Kidney (tissue), 13 donors: ENCODE measurements at regions not wholly inside any gene's neighbourhood (a gene's known extent, or its start where the extent isn't known, plus 50 kb on each side); places are given as distances from the start of the nearest gene placed in this dataset.

ENCODE experiments used
- DNase-seq, 5 donors: peaks; one replicate each; pipeline ENCODE4 v3.0.0-alpha.2; 2013 to 2020
- FAIRE-seq: peaks from 2 replicates; lab custom pipeline; 2012; peaks lifted over from hg19 to GRCh38; lab: Jason Lieb, UNC
- H3K27ac ChIP-seq, 2 donors: one replicate each; pipeline ENCODE4 v1.7.0; 2013; ENCODE audit warnings: low read depth in 2 of 2, low read length in 2 of 2, inconsistent platforms in 1 of 2
- H3K27me3 ChIP-seq: one replicate; pipeline ENCODE4 v1.7.1; 2013; ENCODE audit warnings: low read length, inconsistent platforms; ENCODE audit not compliant: control insufficient read depth, insufficient read depth
- H3K36me3 ChIP-seq, 3 donors: one replicate each; pipeline versions ENCODE4 v1.7.0 to v1.7.1; 2013; ENCODE audit warnings: low read length in 3 of 3, control low read depth in 1 of 3, inconsistent platforms in 1 of 3; ENCODE audit not compliant: insufficient read depth in 3 of 3, control insufficient read depth in 2 of 3
- H3K4me1 ChIP-seq, 3 donors: one replicate each; pipeline versions ENCODE4 v1.7.0 to v1.7.1; 2013; ENCODE audit warnings: low read length in 3 of 3, inconsistent platforms in 1 of 3, low read depth in 1 of 3; ENCODE audit not compliant: control insufficient read depth in 2 of 3, insufficient read depth in 2 of 3
- H3K4me3 ChIP-seq, 3 donors: one replicate each; pipeline versions ENCODE4 v1.7.0 to v1.8.1; 2013; ENCODE audit warnings: low read length in 3 of 3, control low read depth in 1 of 3, inconsistent platforms in 1 of 3
- H3K9ac ChIP-seq, 3 donors: one replicate each; pipeline versions ENCODE4 v1.7.0 to v1.7.1; 2013; ENCODE audit warnings: low read length in 3 of 3, control low read depth in 1 of 3, inconsistent platforms in 1 of 3
- H3K9me3 ChIP-seq, 3 donors: one replicate each; pipeline versions ENCODE4 v1.7.0 to v1.7.1; 2013; ENCODE audit warnings: low read length in 3 of 3, control low read depth in 1 of 3, inconsistent platforms in 1 of 3; ENCODE audit not compliant: control insufficient read depth in 2 of 3, insufficient read depth in 1 of 3
- intact Hi-C: fragments of 100-400 bp; cut with DNase I; formaldehyde crosslinking; loops from one replicate; pipeline ENCODE4 v1.11.1; 2022
- TF ChIP-seq, protein P1 (sequence below): IDR thresholded peaks from 3 replicates; pipeline ENCODE4 v1.5.1; 2012; ENCODE audit warnings: mild to moderate bottlenecking, moderate library complexity, borderline replicate concordance; ENCODE audit not compliant: insufficient read depth; ENCODE audit errors: extremely low read depth
- donor health status: control.
- donor health status: control.
- donor health status: control.
- donor health status: control.
- donor health status: control.
- donor health status: DM: yes; HTN: yes; CAD: no.
- donor health status: Normal renal cell carcinoma (clear cell type).

DNA sequence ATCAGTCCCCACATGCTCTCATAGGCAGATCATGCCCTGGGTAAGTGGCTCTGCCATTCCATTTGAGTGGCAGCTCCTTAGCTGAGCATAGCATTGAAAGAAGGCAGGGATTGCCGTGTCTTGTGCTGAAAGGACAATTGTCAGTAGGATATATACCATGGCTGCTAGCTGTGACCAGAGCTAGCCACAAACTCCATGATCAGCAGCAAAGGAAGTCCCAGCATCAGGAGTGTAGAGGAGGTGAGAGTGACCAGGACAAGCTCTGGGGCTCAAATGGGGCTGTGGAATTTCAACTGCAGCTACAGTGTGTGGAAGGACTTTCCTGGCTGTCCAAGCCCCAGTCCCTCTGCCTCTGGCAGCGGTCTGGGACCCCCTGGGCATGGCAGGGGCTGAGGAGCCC, 54.4 kb upstream of the LGALSL start:
- FAIRE-seq: no peak
- Histone ChIP-seq H3K9ac (no peak overlapping the region), H3K27me3 (no peaks in the 10 kb centered on the region), H3K9me3 (no peaks in the 10 kb centered on the region), H3K36me3 (no peaks in the 10 kb centered on the region), H3K27ac (no peak overlapping the region), H3K4me3 (no peak overlapping the region), H3K4me1 (peaks cover 0 to 23% (median 17%) of the 10 kb centered on the region in 3 donors)
- intact Hi-C loops: no loop called here
- TF ChIP-seq, protein P1, sequence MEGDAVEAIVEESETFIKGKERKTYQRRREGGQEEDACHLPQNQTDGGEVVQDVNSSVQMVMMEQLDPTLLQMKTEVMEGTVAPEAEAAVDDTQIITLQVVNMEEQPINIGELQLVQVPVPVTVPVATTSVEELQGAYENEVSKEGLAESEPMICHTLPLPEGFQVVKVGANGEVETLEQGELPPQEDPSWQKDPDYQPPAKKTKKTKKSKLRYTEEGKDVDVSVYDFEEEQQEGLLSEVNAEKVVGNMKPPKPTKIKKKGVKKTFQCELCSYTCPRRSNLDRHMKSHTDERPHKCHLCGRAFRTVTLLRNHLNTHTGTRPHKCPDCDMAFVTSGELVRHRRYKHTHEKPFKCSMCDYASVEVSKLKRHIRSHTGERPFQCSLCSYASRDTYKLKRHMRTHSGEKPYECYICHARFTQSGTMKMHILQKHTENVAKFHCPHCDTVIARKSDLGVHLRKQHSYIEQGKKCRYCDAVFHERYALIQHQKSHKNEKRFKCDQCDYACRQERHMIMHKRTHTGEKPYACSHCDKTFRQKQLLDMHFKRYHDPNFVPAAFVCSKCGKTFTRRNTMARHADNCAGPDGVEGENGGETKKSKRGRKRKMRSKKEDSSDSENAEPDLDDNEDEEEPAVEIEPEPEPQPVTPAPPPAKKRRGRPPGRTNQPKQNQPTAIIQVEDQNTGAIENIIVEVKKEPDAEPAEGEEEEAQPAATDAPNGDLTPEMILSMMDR: no peak
- no peak for DNase-seq

DNA sequence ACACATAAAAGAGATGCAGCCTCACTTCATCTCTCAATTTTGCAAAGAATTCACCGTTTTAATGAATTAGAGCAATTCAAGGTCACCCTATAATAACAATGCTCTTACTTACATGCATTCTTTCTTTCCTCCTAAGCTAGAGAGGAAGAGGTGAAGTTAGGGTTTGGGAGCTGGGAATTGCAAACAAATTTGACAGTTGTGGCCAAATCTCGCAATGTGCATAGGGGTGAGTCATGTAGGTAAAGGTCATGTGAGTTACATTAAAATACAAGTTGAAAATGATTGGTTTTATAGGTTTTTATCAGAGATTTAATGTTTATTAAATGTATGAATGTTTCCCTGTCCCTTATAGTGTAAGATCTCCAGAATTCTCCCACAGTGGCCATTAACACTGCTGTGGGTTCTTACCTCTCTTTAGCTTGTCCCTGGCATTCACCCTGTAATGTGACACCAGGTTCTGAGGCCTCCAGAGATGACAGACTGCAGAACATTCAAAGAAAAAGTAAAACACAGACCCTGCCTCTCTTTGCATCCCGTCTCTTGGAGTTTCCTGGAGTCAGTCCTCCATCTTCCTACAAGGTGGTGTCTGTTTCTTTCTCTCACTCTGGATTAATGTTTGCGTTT, 53.7 kb upstream of the LGALSL start:
- no peak overlapping the region for H3K4me3 ChIP-seq
- TF ChIP-seq, protein P1: no peak
- intact Hi-C loops: no loop called here
- peak in 1 of 5 donors; percentile 19 for DNase-seq
- H3K36me3 ChIP-seq: no peaks in the 10 kb centered on the region
- H3K27ac ChIP-seq: no peak overlapping the region
- no peak overlapping the region for H3K9ac ChIP-seq
- peaks cover 0 to 29% (median 22%) of the 10 kb centered on the region in 3 donors for H3K4me1 ChIP-seq
- H3K27me3 ChIP-seq: no peaks in the 10 kb centered on the region
- no peaks in the 10 kb centered on the region for H3K9me3 ChIP-seq
- FAIRE-seq: no peak

DNA sequence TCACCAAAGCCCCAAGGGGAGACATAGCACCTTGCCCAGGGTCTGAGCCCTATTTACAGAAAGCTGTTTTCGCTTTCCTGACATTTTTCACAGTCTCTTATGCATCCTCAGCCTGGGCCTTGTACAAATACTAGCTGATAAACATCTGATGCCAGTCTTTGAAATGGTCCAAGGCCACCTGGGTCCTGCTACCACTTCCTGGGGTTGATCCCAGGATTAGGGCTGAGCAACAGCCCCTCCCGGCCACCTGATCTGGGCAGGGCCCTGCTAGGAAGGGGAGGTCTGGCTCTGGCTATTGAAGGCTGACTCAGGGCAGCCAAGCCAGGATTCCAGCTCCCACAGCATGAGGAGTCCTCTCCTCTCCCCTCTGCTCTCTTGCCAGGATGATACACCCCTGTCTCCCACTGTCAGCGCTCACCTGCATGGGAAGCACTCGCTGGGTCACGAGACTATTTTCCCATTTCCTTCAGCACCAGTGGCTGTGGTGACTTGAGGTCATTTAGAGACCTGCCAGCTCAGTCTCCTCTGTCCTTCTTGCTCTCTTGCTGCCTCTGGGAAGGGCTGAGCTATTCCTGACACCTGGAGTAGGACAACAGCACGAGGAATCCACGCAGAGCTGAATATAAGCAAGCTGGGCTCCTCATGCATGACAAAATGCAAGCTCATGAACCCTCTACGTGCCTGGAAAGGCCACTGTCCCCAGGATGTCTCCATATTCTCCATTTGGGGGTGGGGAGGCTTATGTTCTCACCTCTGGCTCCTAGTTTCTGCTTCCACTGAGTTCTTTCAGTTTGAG, 53.0 kb upstream of the LGALSL start:
- TF ChIP-seq, protein P1: no peak
- no peak for FAIRE-seq
- Histone ChIP-seq H3K27me3 (no peaks in the 10 kb centered on the region), H3K9ac (no peak overlapping the region), H3K4me3 (no peak overlapping the region), H3K36me3 (no peaks in the 10 kb centered on the region), H3K9me3 (no peaks in the 10 kb centered on the region), H3K4me1 (peaks cover 0 to 36% (median 26%) of the 10 kb centered on the region in 3 donors), H3K27ac (no peak overlapping the region)
- peak in 2 of 5 donors; percentile 32 to 33 for DNase-seq
- intact Hi-C loops: no loop called here
